ENCODE measurements at regions not wholly inside any gene's neighbourhood (a gene's known extent, or its start where the extent isn't known, plus 50 kb on each side); places are given as distances from the start of the nearest gene placed in this dataset.

GRCh38 chr18:33505798-33506197 lies 65.3 kb upstream of the CCDC178 start:
- Histone ChIP-seq H3K4me1 (ENCODE audit: insufficient read depth, low read length) (no peaks in the 10 kb centered on the region), H3K27ac (ENCODE audit: low read depth in 1 of 2, low read length in 2 of 2) (no peak overlapping the region), H3K4me3 (ENCODE audit: low read length) (no peak overlapping the region), H3K9me3 (ENCODE audit: control insufficient read depth in 1 of 2, insufficient read depth in 1 of 2, low read length in 2 of 2) (peaks cover 0 to 4% of the 10 kb centered on the region in 2 experiments), H3K27me3 (ENCODE audit: control insufficient read depth in 1 of 2, insufficient read depth in 2 of 2, low read length in 2 of 2) (no peaks in the 10 kb centered on the region), H3K36me3 (ENCODE audit: insufficient read depth, low read length) (no peaks in the 10 kb centered on the region)
- H3K27me3 Mint-ChIP-seq = no peaks in the 10 kb centered on the region
- no peak overlapping the region for H3K4me3 Mint-ChIP-seq
- no peaks in the 10 kb centered on the region for H3K36me3 Mint-ChIP-seq (ENCODE audit: low read depth)
- H3K4me1 Mint-ChIP-seq (ENCODE audit: low read depth) = no peaks in the 10 kb centered on the region
- ChIA-PET POLR2A (no interaction called here), CTCF (no interaction called here)
- TF ChIP-seq, protein P1, sequence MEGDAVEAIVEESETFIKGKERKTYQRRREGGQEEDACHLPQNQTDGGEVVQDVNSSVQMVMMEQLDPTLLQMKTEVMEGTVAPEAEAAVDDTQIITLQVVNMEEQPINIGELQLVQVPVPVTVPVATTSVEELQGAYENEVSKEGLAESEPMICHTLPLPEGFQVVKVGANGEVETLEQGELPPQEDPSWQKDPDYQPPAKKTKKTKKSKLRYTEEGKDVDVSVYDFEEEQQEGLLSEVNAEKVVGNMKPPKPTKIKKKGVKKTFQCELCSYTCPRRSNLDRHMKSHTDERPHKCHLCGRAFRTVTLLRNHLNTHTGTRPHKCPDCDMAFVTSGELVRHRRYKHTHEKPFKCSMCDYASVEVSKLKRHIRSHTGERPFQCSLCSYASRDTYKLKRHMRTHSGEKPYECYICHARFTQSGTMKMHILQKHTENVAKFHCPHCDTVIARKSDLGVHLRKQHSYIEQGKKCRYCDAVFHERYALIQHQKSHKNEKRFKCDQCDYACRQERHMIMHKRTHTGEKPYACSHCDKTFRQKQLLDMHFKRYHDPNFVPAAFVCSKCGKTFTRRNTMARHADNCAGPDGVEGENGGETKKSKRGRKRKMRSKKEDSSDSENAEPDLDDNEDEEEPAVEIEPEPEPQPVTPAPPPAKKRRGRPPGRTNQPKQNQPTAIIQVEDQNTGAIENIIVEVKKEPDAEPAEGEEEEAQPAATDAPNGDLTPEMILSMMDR (IDR thresholded peaks at IDR 0.05) = no peak
- no peak overlapping the region for H3K27ac Mint-ChIP-seq
- ATAC-seq (ENCODE audit: poor library complexity) = no peak
- DNase-seq = no peak
- intact Hi-C loops (cut with DNase I, micrococcal nuclease) = no loop called here
- peaks cover 6% of the 10 kb centered on the region for H3K9me3 Mint-ChIP-seq

DNA sequence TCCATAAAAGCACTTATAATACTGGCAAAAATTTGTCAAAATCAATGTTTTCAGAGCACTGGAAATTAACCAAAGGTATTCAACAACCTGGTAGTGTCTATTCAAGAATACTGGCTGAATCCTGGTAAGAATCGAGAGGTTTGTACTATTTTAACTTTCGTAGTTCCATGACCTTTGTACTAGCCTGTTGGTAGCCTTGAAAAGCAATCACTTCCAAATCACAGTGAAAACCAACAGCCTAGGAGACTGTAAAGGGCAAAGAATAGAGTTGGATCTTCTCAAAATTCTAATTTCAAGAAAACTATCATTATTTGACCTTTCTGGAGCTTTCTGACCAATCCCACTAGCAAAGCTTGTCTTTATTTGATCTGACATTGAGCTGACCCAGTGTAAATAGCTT lies 64.8 kb upstream of the CCDC178 start:
- H3K27me3 Mint-ChIP-seq = no peaks in the 10 kb centered on the region
- Histone ChIP-seq H3K4me3 (ENCODE audit: low read length) (no peak overlapping the region), H3K36me3 (ENCODE audit: insufficient read depth, low read length) (no peaks in the 10 kb centered on the region), H3K27ac (ENCODE audit: low read depth in 1 of 2, low read length in 2 of 2) (no peak overlapping the region), H3K27me3 (ENCODE audit: control insufficient read depth in 1 of 2, insufficient read depth in 2 of 2, low read length in 2 of 2) (no peaks in the 10 kb centered on the region), H3K4me1 (ENCODE audit: insufficient read depth, low read length) (no peaks in the 10 kb centered on the region), H3K9me3 (ENCODE audit: control insufficient read depth in 1 of 2, insufficient read depth in 1 of 2, low read length in 2 of 2) (peaks cover 0 to 4% of the 10 kb centered on the region in 2 experiments)
- DNase-seq (no peak), ATAC-seq (ENCODE audit: poor library complexity) (no peak)
- no peaks in the 10 kb centered on the region for H3K36me3 Mint-ChIP-seq (ENCODE audit: low read depth)
- CTCF ChIA-PET = interaction anchor here (0.6 kb wide), 1 partner anchor 363 kb away, joined by 3 read pairs; no protein-coding TSS in a partner anchor
- peaks cover 6% of the 10 kb centered on the region for H3K9me3 Mint-ChIP-seq
- TF ChIP-seq, protein P1 (IDR thresholded peaks at IDR 0.05) = no peak
- POLR2A ChIA-PET = no interaction called here
- intact Hi-C loops (cut with DNase I, micrococcal nuclease) = no loop called here
- no peak overlapping the region for H3K27ac Mint-ChIP-seq
- no peak overlapping the region for H3K4me3 Mint-ChIP-seq
- no peaks in the 10 kb centered on the region for H3K4me1 Mint-ChIP-seq (ENCODE audit: low read depth)

GRCh38 chr18:33495278-33495677 lies 54.8 kb upstream of the CCDC178 start:
- H3K9me3 Mint-ChIP-seq = peaks cover 8% of the 10 kb centered on the region
- H3K9me3 ChIP-seq (ENCODE audit: control insufficient read depth in 1 of 2, insufficient read depth in 1 of 2, low read length in 2 of 2) = no peaks in the 10 kb centered on the region
- H3K4me1 Mint-ChIP-seq (ENCODE audit: low read depth) = no peaks in the 10 kb centered on the region
- ChIA-PET CTCF (no interaction called here), POLR2A (no interaction called here)
- H3K27ac ChIP-seq (ENCODE audit: low read depth in 1 of 2, low read length in 2 of 2) = no peak overlapping the region
- H3K4me1 ChIP-seq (ENCODE audit: insufficient read depth, low read length) = no peaks in the 10 kb centered on the region
- no peaks in the 10 kb centered on the region for H3K36me3 Mint-ChIP-seq (ENCODE audit: low read depth)
- no peak overlapping the region for H3K4me3 ChIP-seq (ENCODE audit: low read length)
- DNase-seq = no peak
- H3K36me3 ChIP-seq (ENCODE audit: insufficient read depth, low read length) = no peaks in the 10 kb centered on the region
- ATAC-seq (ENCODE audit: poor library complexity) = no peak
- no peak overlapping the region for H3K4me3 Mint-ChIP-seq
- TF ChIP-seq, protein P1 (IDR thresholded peaks at IDR 0.05) = no peak
- no peaks in the 10 kb centered on the region for H3K27me3 Mint-ChIP-seq
- no peak overlapping the region for H3K27ac Mint-ChIP-seq
- H3K27me3 ChIP-seq (ENCODE audit: control insufficient read depth in 1 of 2, insufficient read depth in 2 of 2, low read length in 2 of 2) = no peaks in the 10 kb centered on the region
- intact Hi-C loops (cut with DNase I, micrococcal nuclease) = no loop called here
